IPS-15b (cell line): ENCODE measurements at regions not wholly inside any gene's neighbourhood (a gene's known extent, or its start where the extent isn't known, plus 50 kb on each side); places are given as distances from the start of the nearest gene placed in this dataset.

Experiments
- H3K27me3 ChIP-seq: one replicate; pipeline ENCODE4 v1.6.1; 2013; ENCODE audit warnings: low read length; ENCODE audit not compliant: control insufficient read depth, insufficient read depth
- H3K36me3 ChIP-seq: one replicate; pipeline ENCODE4 v1.6.1; 2013; ENCODE audit warnings: low read length; ENCODE audit not compliant: control insufficient read depth, insufficient read depth
- H3K4me1 ChIP-seq: one replicate; pipeline ENCODE4 v1.6.1; 2013; ENCODE audit warnings: mild to moderate bottlenecking, low read length; ENCODE audit not compliant: control insufficient read depth, insufficient read depth
- H3K4me3 ChIP-seq: one replicate; pipeline ENCODE4 v1.5.1; 2013; ENCODE audit warnings: low read depth, low read length
- H3K9ac ChIP-seq: one replicate; pipeline ENCODE4 v1.6.1; 2013; ENCODE audit warnings: low read depth, mild to moderate bottlenecking, low read length
- H3K9me3 ChIP-seq: one replicate; pipeline ENCODE4 v1.6.1; 2013; ENCODE audit warnings: mild to moderate bottlenecking, low read length; ENCODE audit not compliant: control insufficient read depth, insufficient read depth

- H3K36me3 ChIP-seq, result no peaks in the 10 kb centered on the region
- H3K27me3 ChIP-seq, result no peaks in the 10 kb centered on the region
- no peak overlapping the region for H3K4me3 ChIP-seq
- no peak overlapping the region for H3K9ac ChIP-seq
- H3K4me1 ChIP-seq, result no peaks in the 10 kb centered on the region
- no peaks in the 10 kb centered on the region for H3K9me3 ChIP-seq
Observed at GRCh38 chr4:24112466-24112865, 222.6 kb upstream of the PPARGC1A start.

- H3K9ac ChIP-seq, result no peak overlapping the region
- H3K4me3 ChIP-seq, result no peak overlapping the region
- H3K4me1 ChIP-seq, result no peaks in the 10 kb centered on the region
- no peaks in the 10 kb centered on the region for H3K9me3 ChIP-seq
- no peaks in the 10 kb centered on the region for H3K36me3 ChIP-seq
- H3K27me3 ChIP-seq, result no peaks in the 10 kb centered on the region
Observed at GRCh38 chr4:24108567-24108966, 218.7 kb upstream of the PPARGC1A start.

GRCh38 chr4:24105327-24106038 lies 215.6 kb upstream of the PPARGC1A start:
- Histone ChIP-seq H3K4me3 (no peak overlapping the region), H3K9me3 (no peaks in the 10 kb centered on the region), H3K9ac (no peak overlapping the region), H3K36me3 (no peaks in the 10 kb centered on the region), H3K27me3 (no peaks in the 10 kb centered on the region), H3K4me1 (no peaks in the 10 kb centered on the region)

- no peaks in the 10 kb centered on the region for H3K27me3 ChIP-seq
- no peaks in the 10 kb centered on the region for H3K9me3 ChIP-seq
- H3K4me3 ChIP-seq, result no peak overlapping the region
- no peaks in the 10 kb centered on the region for H3K36me3 ChIP-seq
- no peaks in the 10 kb centered on the region for H3K4me1 ChIP-seq
- no peak overlapping the region for H3K9ac ChIP-seq
Observed at GRCh38 chr4:24104158-24104565, 214.3 kb upstream of the PPARGC1A start.

- no peaks in the 10 kb centered on the region for H3K36me3 ChIP-seq
- H3K4me3 ChIP-seq, result no peak overlapping the region
- H3K9ac ChIP-seq, result no peak overlapping the region
- no peaks in the 10 kb centered on the region for H3K27me3 ChIP-seq
- no peaks in the 10 kb centered on the region for H3K9me3 ChIP-seq
- no peaks in the 10 kb centered on the region for H3K4me1 ChIP-seq
Observed at GRCh38 chr4:24103434-24104157, 213.7 kb upstream of the PPARGC1A start.

- no peak overlapping the region for H3K9ac ChIP-seq
- no peak overlapping the region for H3K4me3 ChIP-seq
- H3K27me3 ChIP-seq, result no peaks in the 10 kb centered on the region
- H3K36me3 ChIP-seq, result no peaks in the 10 kb centered on the region
- H3K4me1 ChIP-seq, result no peaks in the 10 kb centered on the region
- no peaks in the 10 kb centered on the region for H3K9me3 ChIP-seq
Observed at GRCh38 chr4:24102621-24103020, 212.8 kb upstream of the PPARGC1A start.

- no peak overlapping the region for H3K9ac ChIP-seq
- H3K36me3 ChIP-seq, result no peaks in the 10 kb centered on the region
- no peaks in the 10 kb centered on the region for H3K9me3 ChIP-seq
- H3K27me3 ChIP-seq, result no peaks in the 10 kb centered on the region
- H3K4me1 ChIP-seq, result no peaks in the 10 kb centered on the region
- H3K4me3 ChIP-seq, result no peak overlapping the region
Observed at GRCh38 chr4:24096603-24097002, 206.8 kb upstream of the PPARGC1A start.

GRCh38 chr4:24094726-24095125 lies 204.9 kb upstream of the PPARGC1A start:
- no peaks in the 10 kb centered on the region for H3K4me1 ChIP-seq
- H3K9me3 ChIP-seq, result no peaks in the 10 kb centered on the region
- no peaks in the 10 kb centered on the region for H3K27me3 ChIP-seq
- H3K36me3 ChIP-seq, result no peaks in the 10 kb centered on the region
- no peak overlapping the region for H3K9ac ChIP-seq
- no peak overlapping the region for H3K4me3 ChIP-seq

- no peaks in the 10 kb centered on the region for H3K4me1 ChIP-seq
- no peaks in the 10 kb centered on the region for H3K36me3 ChIP-seq
Observed at GRCh38 chr4:24093446-24093845, 203.6 kb upstream of the PPARGC1A start.

GRCh38 chr4:24091639-24092233 lies 201.9 kb upstream of the PPARGC1A start:
- Histone ChIP-seq H3K9me3 (no peaks in the 10 kb centered on the region), H3K4me3 (no peak overlapping the region), H3K4me1 (no peaks in the 10 kb centered on the region), H3K36me3 (no peaks in the 10 kb centered on the region), H3K9ac (no peak overlapping the region), H3K27me3 (no peaks in the 10 kb centered on the region)

More at GRCh38 chr4:24093446-24093845, 203.6 kb upstream of the PPARGC1A start:
- Histone ChIP-seq H3K4me3 (no peak overlapping the region), H3K9me3 (no peaks in the 10 kb centered on the region), H3K27me3 (no peaks in the 10 kb centered on the region), H3K9ac (no peak overlapping the region)

GRCh38 chr4:24089851-24090534 lies 200.1 kb upstream of the PPARGC1A start:
- no peak overlapping the region for H3K9ac ChIP-seq
- H3K4me1 ChIP-seq, result no peaks in the 10 kb centered on the region
- no peaks in the 10 kb centered on the region for H3K27me3 ChIP-seq
- no peak overlapping the region for H3K4me3 ChIP-seq
- no peaks in the 10 kb centered on the region for H3K9me3 ChIP-seq
- no peaks in the 10 kb centered on the region for H3K36me3 ChIP-seq
